MG63 (cell line): ENCODE measurements at regions not wholly inside any gene's neighbourhood (a gene's known extent, or its start where the extent isn't known, plus 50 kb on each side); places are given as distances from the start of the nearest gene placed in this dataset.

Source experiments
- DNase-seq: peaks from one replicate; pipeline ENCODE4 v3.0.0-alpha.2; 2020
- H3K27me3 ChIP-seq: fragments of 250-450 bp; sonication (Bioruptor Pico); 2 replicates; pipeline ENCODE4 v1.5.1; 2020; ENCODE audit warnings: mild to moderate bottlenecking, moderate library complexity
- H3K36me3 ChIP-seq: fragments of 250-450 bp; sonication (Bioruptor Pico); 2 replicates; pipeline ENCODE4 v1.5.1; 2020; ENCODE audit warnings: mild to moderate bottlenecking, moderate library complexity
- H3K4me3 ChIP-seq: fragments of 250-450 bp; sonication (Bioruptor Pico); 2 replicates; pipeline ENCODE4 v1.5.1; 2020; ENCODE audit warnings: mild to moderate bottlenecking, moderate library complexity
- H3K9me3 ChIP-seq: fragments of 250-450 bp; sonication (Bioruptor Pico); 2 replicates; pipeline ENCODE4 v1.5.1; 2020; ENCODE audit warnings: mild to moderate bottlenecking, moderate library complexity

- Histone ChIP-seq H3K36me3 (no peaks in the 10 kb centered on the region), H3K27me3 (no peaks in the 10 kb centered on the region), H3K4me3 (no peak overlapping the region), H3K9me3 (no peaks in the 10 kb centered on the region)
- DNase-seq, result no peak
These were observed 121.9 kb upstream of the GSE1 start for GRCh38 chr16:85491058-85491771.

- DNase-seq, result no peak
- H3K27me3 ChIP-seq, result no peaks in the 10 kb centered on the region
- no peaks in the 10 kb centered on the region for H3K36me3 ChIP-seq
- no peaks in the 10 kb centered on the region for H3K9me3 ChIP-seq
- no peak overlapping the region for H3K4me3 ChIP-seq
These were observed 121.3 kb upstream of the GSE1 start for GRCh38 chr16:85491798-85492294.

GRCh38 chr16:85492295-85492864 is 120.7 kb upstream of the GSE1 start:
- no peaks in the 10 kb centered on the region for H3K27me3 ChIP-seq
- no peak for DNase-seq
- no peaks in the 10 kb centered on the region for H3K9me3 ChIP-seq
- no peak overlapping the region for H3K4me3 ChIP-seq
- H3K36me3 ChIP-seq, result no peaks in the 10 kb centered on the region

GRCh38 chr16:85494315-85494714 is 118.8 kb upstream of the GSE1 start:
- no peaks in the 10 kb centered on the region for H3K27me3 ChIP-seq
- no peaks in the 10 kb centered on the region for H3K9me3 ChIP-seq
- H3K36me3 ChIP-seq, result no peaks in the 10 kb centered on the region
- DNase-seq, result no peak
- H3K4me3 ChIP-seq, result no peak overlapping the region

GRCh38 chr16:85495259-85495658 is 117.9 kb upstream of the GSE1 start:
- H3K4me3 ChIP-seq, result no peak overlapping the region
- H3K36me3 ChIP-seq, result no peaks in the 10 kb centered on the region
- H3K9me3 ChIP-seq, result no peaks in the 10 kb centered on the region
- H3K27me3 ChIP-seq, result no peaks in the 10 kb centered on the region
- no peak for DNase-seq

GRCh38 chr16:85495823-85496538 is 117.1 kb upstream of the GSE1 start:
- Histone ChIP-seq H3K36me3 (no peaks in the 10 kb centered on the region), H3K27me3 (no peaks in the 10 kb centered on the region), H3K4me3 (no peak overlapping the region), H3K9me3 (no peaks in the 10 kb centered on the region)
- DNase-seq, result no peak

- H3K9me3 ChIP-seq, result no peaks in the 10 kb centered on the region
- no peaks in the 10 kb centered on the region for H3K27me3 ChIP-seq
- no peak for DNase-seq
- no peak overlapping the region for H3K4me3 ChIP-seq
- no peaks in the 10 kb centered on the region for H3K36me3 ChIP-seq
These were observed 115.4 kb upstream of the GSE1 start for GRCh38 chr16:85497622-85498314.

- DNase-seq, result no peak
- H3K27me3 ChIP-seq, result no peaks in the 10 kb centered on the region
These were observed 114.5 kb upstream of the GSE1 start for GRCh38 chr16:85498607-85499006.

GRCh38 chr16:85500220-85500619 is 112.9 kb upstream of the GSE1 start:
- DNase-seq, result no peak
- no peaks in the 10 kb centered on the region for H3K36me3 ChIP-seq
- H3K27me3 ChIP-seq, result no peaks in the 10 kb centered on the region
- H3K9me3 ChIP-seq, result no peaks in the 10 kb centered on the region
- H3K4me3 ChIP-seq, result no peak overlapping the region

More at GRCh38 chr16:85498607-85499006, 114.5 kb upstream of the GSE1 start:
- no peak overlapping the region for H3K4me3 ChIP-seq
- H3K36me3 ChIP-seq, result no peaks in the 10 kb centered on the region
- H3K9me3 ChIP-seq, result no peaks in the 10 kb centered on the region

- no peaks in the 10 kb centered on the region for H3K9me3 ChIP-seq
- no peak overlapping the region for H3K4me3 ChIP-seq
- no peaks in the 10 kb centered on the region for H3K36me3 ChIP-seq
- no peak for DNase-seq
- no peaks in the 10 kb centered on the region for H3K27me3 ChIP-seq
These were observed 111.2 kb upstream of the GSE1 start for GRCh38 chr16:85501900-85502299.

GRCh38 chr16:85502357-85502756 is 110.8 kb upstream of the GSE1 start:
- DNase-seq, result no peak
- Histone ChIP-seq H3K9me3 (no peaks in the 10 kb centered on the region), H3K27me3 (no peaks in the 10 kb centered on the region), H3K36me3 (no peaks in the 10 kb centered on the region), H3K4me3 (no peak overlapping the region)

GRCh38 chr16:85503679-85504231 is 109.4 kb upstream of the GSE1 start:
- no peaks in the 10 kb centered on the region for H3K27me3 ChIP-seq
- DNase-seq, result no peak
- no peaks in the 10 kb centered on the region for H3K9me3 ChIP-seq
- no peaks in the 10 kb centered on the region for H3K36me3 ChIP-seq
- no peak overlapping the region for H3K4me3 ChIP-seq

- no peaks in the 10 kb centered on the region for H3K27me3 ChIP-seq
- H3K4me3 ChIP-seq, result no peak overlapping the region
- DNase-seq, result no peak
- no peaks in the 10 kb centered on the region for H3K36me3 ChIP-seq
- H3K9me3 ChIP-seq, result no peaks in the 10 kb centered on the region
These were observed 108.9 kb upstream of the GSE1 start for GRCh38 chr16:85504242-85504641.

- Histone ChIP-seq H3K27me3 (no peaks in the 10 kb centered on the region), H3K9me3 (no peaks in the 10 kb centered on the region), H3K36me3 (no peaks in the 10 kb centered on the region), H3K4me3 (no peak overlapping the region)
- no peak for DNase-seq
These were observed 107.1 kb upstream of the GSE1 start for GRCh38 chr16:85505794-85506634.

- no peaks in the 10 kb centered on the region for H3K27me3 ChIP-seq
- H3K4me3 ChIP-seq, result no peak overlapping the region
- H3K9me3 ChIP-seq, result no peaks in the 10 kb centered on the region
- no peak for DNase-seq
- H3K36me3 ChIP-seq, result no peaks in the 10 kb centered on the region
These were observed 106.5 kb upstream of the GSE1 start for GRCh38 chr16:85506635-85506911.

- Histone ChIP-seq H3K9me3 (no peaks in the 10 kb centered on the region), H3K27me3 (no peaks in the 10 kb centered on the region), H3K4me3 (no peak overlapping the region), H3K36me3 (no peaks in the 10 kb centered on the region)
- DNase-seq, result no peak
These were observed 105.8 kb upstream of the GSE1 start for GRCh38 chr16:85507342-85507741.
